SK-N-SH (cell line): ENCODE measurements at regions not wholly inside any gene's neighbourhood (a gene's known extent, or its start where the extent isn't known, plus 50 kb on each side); places are given as distances from the start of the nearest gene placed in this dataset.

Experiments
- CTCF ChIA-PET: fragments of 300-600, 350-600 bp; formaldehyde crosslinking; extraction: SDS; loops from one replicate; lab custom pipeline; 2021; lab: Yijun Ruan, JAX
- POLR2A ChIA-PET: fragments of 350-600 bp; sonication (Branson Sonifier 250); formaldehyde crosslinking; extraction: SDS; loops from one replicate; lab custom pipeline; 2020; ENCODE audit warnings: antibody characterized with exemption, inconsistent platforms; lab: Yijun Ruan, JAX
- DNase-seq: peaks from one replicate; pipeline ENCODE4 v3.0.0; 2012
- H2AFZ ChIP-seq: fragments of 200-600 bp; sonication (generic); 2 replicates; pipeline ENCODE4 v1.8.1; 2016; ENCODE audit warnings: antibody characterized with exemption, mild to moderate bottlenecking, low read depth
- H3F3A ChIP-seq: fragments of 200-600 bp; sonication (generic); replicated peaks from 2 replicates; pipeline ENCODE3; 2016; ENCODE audit warnings: antibody characterized with exemption, mild to moderate bottlenecking; ENCODE audit not compliant: insufficient read depth
- H3K27ac ChIP-seq, 2 experiments: fragments of 200-500 bp in 1 of 2; fragments of 200-600 bp in 1 of 2; sonication (Bioruptor generic) in 1 of 2; sonication (generic), shearing (Covaris generic) in 1 of 2; 2 replicates each; pipeline versions ENCODE4 v1.5.1 to v1.6.1; 2014 to 2016; ENCODE audit warnings: low read depth in 2 of 2, inconsistent platforms in 1 of 2, low read length in 1 of 2, mild to moderate bottlenecking in 1 of 2, mixed read lengths in 1 of 2
- H3K27me3 ChIP-seq: fragments of 200-600 bp; sonication (generic), shearing (Covaris generic); 2 replicates; pipeline ENCODE4 v1.6.1; 2016; ENCODE audit warnings: mixed run types; ENCODE audit not compliant: insufficient read depth
- H3K36me3 ChIP-seq, 2 experiments: fragments of 200-500 bp in 1 of 2; fragments of 200-600 bp in 1 of 2; sonication (Bioruptor generic) in 1 of 2; sonication (generic) in 1 of 2; replicated peaks in 1 of 2; 2 replicates each; pipeline versions ENCODE3 to v1.5.1; 2014 to 2016; ENCODE audit warnings: low read length in 1 of 2, mild to moderate bottlenecking in 1 of 2; ENCODE audit not compliant: insufficient read depth in 2 of 2, control insufficient read depth in 1 of 2
- H3K4me1 ChIP-seq, 2 experiments: fragments of 200-500 bp in 1 of 2; fragments of 200-600 bp in 1 of 2; sonication (Bioruptor generic) in 1 of 2; sonication (generic), shearing (Covaris generic) in 1 of 2; 2 replicates each; pipeline versions ENCODE4 v1.5.1 to v1.6.1; 2014 to 2016; ENCODE audit warnings: low read depth in 1 of 2, low read length in 1 of 2, mixed run types in 1 of 2; ENCODE audit not compliant: insufficient read depth in 2 of 2, control insufficient read depth in 1 of 2
- H3K4me2 ChIP-seq: fragments of 200-600 bp; sonication (generic), shearing (Covaris generic); 2 replicates; pipeline ENCODE4 v1.6.1; 2017; ENCODE audit warnings: mixed run types
- H3K4me3 ChIP-seq, 2 experiments: fragments of 200-500 bp in 1 of 2; fragments of 200-600 bp in 1 of 2; sonication (Bioruptor generic) in 1 of 2; sonication (generic), shearing (Covaris generic) in 1 of 2; 2 replicates each; pipeline versions ENCODE4 v1.5.1 to v1.8.1; 2014 to 2016; ENCODE audit warnings: low read depth in 2 of 2, inconsistent platforms in 1 of 2, low read length in 1 of 2, mild to moderate bottlenecking in 1 of 2, mixed read lengths in 1 of 2, moderate library complexity in 1 of 2
- H3K79me2 ChIP-seq: fragments of 200-600 bp; sonication (generic); 2 replicates; pipeline ENCODE4 v1.8.1; 2017; ENCODE audit warnings: mild to moderate bottlenecking; ENCODE audit not compliant: insufficient read depth
- H3K9ac ChIP-seq: fragments of 200-600 bp; sonication (generic); 2 replicates; pipeline ENCODE4 v1.6.1; 2017; ENCODE audit warnings: mixed run types
- H3K9me2 ChIP-seq: fragments of 200-600 bp; sonication (generic); 2 replicates; pipeline ENCODE4 v1.6.1; 2017; ENCODE audit warnings: mixed run types
- H3K9me3 ChIP-seq: fragments of 200-600 bp; sonication (generic); 2 replicates; pipeline ENCODE4 v1.6.1; 2017; ENCODE audit warnings: mixed run types, mild to moderate bottlenecking, moderate library complexity
- H4K20me1 ChIP-seq: fragments of 200-600 bp; sonication (generic); 2 replicates; pipeline ENCODE4 v1.6.1; 2017; ENCODE audit warnings: mild to moderate bottlenecking, mixed run types; ENCODE audit not compliant: insufficient read depth
- CTCF ChIP-seq: fragments of 200-600 bp; sonication (generic); IDR thresholded peaks from 2 replicates; pipeline ENCODE4 v1.6.1; 2017; ENCODE audit warnings: antibody characterized with exemption, mild to moderate bottlenecking, moderate library complexity
- EP300 ChIP-seq, 2 experiments: IDR thresholded peaks; 2 replicates each; pipeline versions ENCODE4 v1.4.0 to v1.6.1; 2012; ENCODE audit warnings: borderline replicate concordance in 1 of 2, low read depth in 1 of 2, low read length in 1 of 2
- FOSL2 ChIP-seq: IDR thresholded peaks from 2 replicates; pipeline ENCODE4 v1.4.0; 2012; ENCODE audit warnings: low read depth, mild to moderate bottlenecking, moderate library complexity, borderline replicate concordance
- FOXJ3 ChIP-seq: sonication (generic); formaldehyde crosslinking; IDR thresholded peaks from 2 replicates; pipeline ENCODE4 v1.5.1; 2020; ENCODE audit warnings: mild to moderate bottlenecking, missing genetic modification reagents
- FOXM1 ChIP-seq: IDR thresholded peaks from 2 replicates; pipeline ENCODE4 v1.4.0; 2012; ENCODE audit warnings: low read depth, mild to moderate bottlenecking
- GATA2 ChIP-seq: sonication (generic); formaldehyde crosslinking; IDR thresholded peaks from 2 replicates; pipeline ENCODE4 v1.5.0; 2020; ENCODE audit warnings: mild to moderate bottlenecking, missing genetic modification reagents
- JUND ChIP-seq: IDR thresholded peaks from 2 replicates; pipeline ENCODE4 v1.4.0; 2012
- MAX ChIP-seq: IDR thresholded peaks from 2 replicates; pipeline ENCODE4 v1.4.0; 2012; ENCODE audit warnings: low read depth
- MEF2A ChIP-seq: IDR thresholded peaks from 2 replicates; pipeline ENCODE4 v1.4.0; 2012; ENCODE audit warnings: low read depth, borderline replicate concordance
- MXI1 ChIP-seq: IDR thresholded peaks from 2 replicates; pipeline ENCODE4 v1.6.1; 2012; ENCODE audit warnings: mild to moderate bottlenecking, low read depth, low read length, improper control_type of control experiment
- NFIC ChIP-seq: IDR thresholded peaks from 2 replicates; pipeline ENCODE4 v1.4.0; 2012; ENCODE audit warnings: borderline replicate concordance
- NRF1 ChIP-seq: IDR thresholded peaks from 2 replicates; pipeline ENCODE4 v1.6.1; 2012; ENCODE audit warnings: low read depth, mild to moderate bottlenecking, low read length
- PBX3 ChIP-seq: IDR thresholded peaks from 2 replicates; pipeline ENCODE4; 2012
- RAD21 ChIP-seq: IDR thresholded peaks from 2 replicates; pipeline ENCODE4 v1.6.1; 2012; ENCODE audit warnings: mild to moderate bottlenecking, low read length
- RFX5 ChIP-seq: IDR thresholded peaks from 2 replicates; pipeline ENCODE4 v1.6.1; 2012; ENCODE audit warnings: mild to moderate bottlenecking, improper control_type of control experiment, low read length
- TAF1 ChIP-seq: IDR thresholded peaks from 2 replicates; pipeline ENCODE4 v1.6.1; 2012; ENCODE audit warnings: low read depth, mild to moderate bottlenecking, low read length, moderate library complexity, borderline replicate concordance
- TCF12 ChIP-seq: IDR thresholded peaks from 2 replicates; pipeline ENCODE4 v1.4.0; 2012
- TEAD4 ChIP-seq: IDR thresholded peaks from 2 replicates; pipeline ENCODE4 v1.4.0; 2012; ENCODE audit warnings: mild to moderate bottlenecking, borderline replicate concordance; ENCODE audit not compliant: insufficient read depth
- USF1 ChIP-seq: IDR thresholded peaks from 2 replicates; pipeline ENCODE4 v1.4.0; 2012; ENCODE audit warnings: low read depth, borderline replicate concordance
- YY1 ChIP-seq: IDR thresholded peaks from 2 replicates; pipeline ENCODE4 v1.4.0; 2012; ENCODE audit warnings: low read depth, mild to moderate bottlenecking
- ZBTB33 ChIP-seq: IDR thresholded peaks from 2 replicates; pipeline ENCODE4 v1.4.0; 2012; ENCODE audit warnings: low read depth, borderline replicate concordance
- WGBS: methylation state at CpG from one replicate; pipeline ENCODE4 v1.1.6; 2017; ENCODE audit warnings: low lambda C conversion rate; 5-methylcytosine and 5-hydroxymethylcytosine counted together

GRCh38 chr1:198845851-198846250 is 207.0 kb downstream of the PTPRC start:
- Histone ChIP-seq H3K9me3 (no peaks in the 10 kb centered on the region), H3K27me3 (no peaks in the 10 kb centered on the region), H4K20me1 (no peaks in the 10 kb centered on the region), H3F3A (peaks cover 14% of the 10 kb centered on the region), H3K79me2 (no peaks in the 10 kb centered on the region), H3K36me3 (peaks cover 2 to 45% of the 10 kb centered on the region in 2 experiments), H3K4me1 (peaks cover 11 to 14% of the 10 kb centered on the region in 2 experiments; a peak in 3 of 4 replicates), H3K4me3 (no peak overlapping the region), H3K27ac (no peak overlapping the region), H3K9ac (no peak overlapping the region), H3K9me2 (no peaks in the 10 kb centered on the region), H2AFZ (no peak overlapping the region), H3K4me2 (no peak overlapping the region)
- DNase-seq: no peak
- WGBS: 89% methylated on average over 4 of the region's 4 CpGs
- TF ChIP-seq FOXJ3 (CRISPR knock-in tag): no peak
- TF ChIP-seq RAD21: no peak
- TF ChIP-seq TAF1: no peak
- no peak for TF ChIP-seq NFIC
- TF ChIP-seq RFX5: no peak
- no peak for TF ChIP-seq MXI1
- TF ChIP-seq GATA2 (CRISPR knock-in tag): no peak
- TF ChIP-seq MAX: no peak
- TF ChIP-seq JUND: no peak
- no peak for TF ChIP-seq FOSL2
- no peak for TF ChIP-seq YY1
- TF ChIP-seq NRF1: no peak
- no peak for TF ChIP-seq TCF12
- no peak for TF ChIP-seq USF1
- TF ChIP-seq TEAD4: no peak
- CTCF ChIA-PET: interaction anchor here (0.7 kb wide), 2 partner anchors 680 to 1191 kb away, joined by 3 read pairs; no protein-coding TSS in a partner anchor
- POLR2A ChIA-PET: no interaction called here

GRCh38 chr1:198846556-198846955 is 207.7 kb downstream of the PTPRC start:
- Histone ChIP-seq H3K79me2 (no peaks in the 10 kb centered on the region), H3K9ac (no peak overlapping the region), H3K9me3 (no peaks in the 10 kb centered on the region), H3K27me3 (no peaks in the 10 kb centered on the region), H3K27ac (no peak overlapping the region), H2AFZ (no peak overlapping the region), H3K4me2 (no peak overlapping the region), H3K9me2 (no peaks in the 10 kb centered on the region), H4K20me1 (no peaks in the 10 kb centered on the region), H3K4me1 (peaks cover 11 to 14% of the 10 kb centered on the region in 2 experiments; a peak in 3 of 4 replicates), H3F3A (peaks cover 15% of the 10 kb centered on the region), H3K36me3 (peaks cover 2 to 50% of the 10 kb centered on the region in 2 experiments), H3K4me3 (no peak overlapping the region)
- ChIA-PET CTCF (interaction anchor here (0.7 kb wide), 2 partner anchors 680 to 1191 kb away, joined by 3 read pairs; no protein-coding TSS in a partner anchor), POLR2A (no interaction called here)
- DNase-seq: no peak
- 87% methylated on average over 2 of the region's 2 CpGs for WGBS
- no peak for TF ChIP-seq CTCF
- no peak for TF ChIP-seq USF1
- no peak for TF ChIP-seq MAX
- TF ChIP-seq MEF2A: no peak
- TF ChIP-seq TCF12: no peak
- TF ChIP-seq FOXJ3 (CRISPR knock-in tag): no peak
- no peak for TF ChIP-seq EP300 (IDR thresholded peaks at IDR 0.05; ENCODE audit: borderline replicate concordance in 1 of 2, low read depth in 1 of 2, low read length in 1 of 2)
- no peak for TF ChIP-seq MXI1
- TF ChIP-seq NRF1: no peak
- TF ChIP-seq PBX3: no peak
- no peak for TF ChIP-seq ZBTB33
- TF ChIP-seq FOXM1: no peak
